Keratinocyte (primary cell): ENCODE measurements at regions not wholly inside any gene's neighbourhood (a gene's known extent, or its start where the extent isn't known, plus 50 kb on each side); places are given as distances from the start of the nearest gene placed in this dataset.
"Not testable (repeated sequence)": the region's sequence is repeated elsewhere in the genome, so short reads cannot be mapped to it uniquely, and the experiment has no call there.

Source experiments
- CTCF ChIP-seq, 3 experiments: IDR thresholded peaks in 1 of 3; conservative IDR thresholded peaks in 1 of 3; optimal IDR thresholded peaks in 1 of 3; 2 replicates in 2 of 3; 3 replicates in 1 of 3; pipeline versions ENCODE3 to v1.5.1; 2011; ENCODE audit warnings: low read length in 3 of 3, mild to moderate bottlenecking in 3 of 3, moderate library complexity in 2 of 3, control low read depth in 1 of 3, inconsistent platforms in 1 of 3; ENCODE audit not compliant: insufficient read depth in 2 of 3; ENCODE audit errors: extremely low read depth in 1 of 3
- EZH2 ChIP-seq: IDR thresholded peaks from one replicate; pipeline ENCODE4 v1.6.1; 2012; ENCODE audit warnings: inconsistent platforms, mild to moderate bottlenecking, low read length, moderate library complexity

DNA sequence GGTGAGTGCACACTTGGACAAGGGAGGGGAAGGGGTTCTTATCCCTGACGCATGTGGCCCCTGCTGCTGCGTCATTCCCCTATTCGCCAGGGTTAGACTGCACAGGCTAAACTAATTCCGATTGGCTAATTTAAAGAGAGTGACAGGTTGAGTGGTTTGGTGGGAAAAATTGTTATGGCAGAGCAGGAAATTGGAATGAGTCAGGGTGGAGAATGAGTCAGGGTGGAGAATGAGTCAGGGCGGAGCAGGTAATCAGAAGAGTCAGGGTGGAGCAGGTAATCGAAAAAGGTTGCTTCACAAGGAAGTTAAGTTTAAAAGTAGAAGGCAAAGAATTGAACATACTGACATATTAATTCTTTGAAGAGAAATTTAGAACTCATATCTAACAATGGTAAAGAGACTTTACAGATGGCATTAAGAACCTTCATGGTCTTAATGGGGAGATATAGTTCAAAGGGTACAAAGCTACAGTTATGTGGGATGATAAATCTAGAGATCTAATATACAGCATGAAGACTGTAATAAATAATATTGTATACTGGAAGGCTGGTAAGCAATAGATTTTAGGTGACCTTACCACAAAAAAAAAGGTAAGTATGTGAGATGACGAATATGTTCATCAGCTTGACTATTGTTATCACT is 60.5 kb upstream of the XPO1 start:
- TF ChIP-seq CTCF (optimal IDR thresholded peaks at IDR 0.05 in 1 of 3, IDR thresholded peaks at IDR 0.05 in 1 of 3, conservative IDR thresholded peaks at IDR 0.05 in 1 of 3; ENCODE audit: extremely low read depth in 1 of 3, insufficient read depth in 2 of 3, low read length in 3 of 3); EZH2: not testable (repeated sequence)
